B cell (primary cell): ENCODE measurements at regions not wholly inside any gene's neighbourhood (a gene's known extent, or its start where the extent isn't known, plus 50 kb on each side); places are given as distances from the start of the nearest gene placed in this dataset.
"Not testable (repeated sequence)": the region's sequence is repeated elsewhere in the genome, so short reads cannot be mapped to it uniquely, and the experiment has no call there.

Experiments
- ATAC-seq: fragments of 200-7000 bp; cut with Tn5 transposase; one replicate; pipeline ENCODE4 v1.10.0; 2021; ENCODE audit warnings: low read depth, mild to moderate bottlenecking, moderate number of reproducible peaks, moderate library complexity
- CTCF ChIA-PET: fragments of 350-600 bp; sonication (Branson Sonifier 250); formaldehyde crosslinking; loops from one replicate; lab custom pipeline; 2021; ENCODE audit warnings: antibody characterized with exemption, inconsistent platforms; lab: Charles Lee
- POLR2A ChIA-PET: fragments of 350-600 bp; sonication (Branson Sonifier 250); formaldehyde crosslinking; loops from one replicate; lab custom pipeline; 2021; ENCODE audit warnings: antibody characterized with exemption; lab: Charles Lee
- DNase-seq: peaks from one replicate; pipeline ENCODE4 v3.0.0; 2013
- H2AFZ ChIP-seq: 2 replicates; pipeline ENCODE4 v1.6.1; 2012; ENCODE audit warnings: mild to moderate bottlenecking, low read depth, low read length; ENCODE audit not compliant: insufficient read depth, poor library complexity, severe bottlenecking
- H3K27ac ChIP-seq, 2 donors: 1 replicate in 1 of 2; 2 replicates in 1 of 2; pipeline ENCODE4 v1.5.1; 2012 to 2013; ENCODE audit warnings: low read length in 2 of 2, mild to moderate bottlenecking in 2 of 2, moderate library complexity in 1 of 2
- H3K27me3 ChIP-seq, 4 experiments: fragments of 200-600 bp in 1 of 4; sonication (generic) in 1 of 4; replicated peaks in 1 of 4; 1 replicate in 2 of 4; 2 replicates in 2 of 4; pipeline versions ENCODE4 v1.6.1 to v1.7.0; 2013 to 2016; ENCODE audit warnings: low read length in 3 of 4, mild to moderate bottlenecking in 2 of 4, mixed read lengths in 1 of 4, moderate library complexity in 1 of 4; ENCODE audit not compliant: insufficient read depth in 4 of 4, control insufficient read depth in 3 of 4; ENCODE audit errors: control extremely low read depth in 1 of 4
- H3K36me3 ChIP-seq, 2 experiments: replicated peaks in 1 of 2; 1 replicate in 1 of 2; 2 replicates in 1 of 2; pipeline versions ENCODE4 v1.6.1 to v1.7.1; 2013; ENCODE audit warnings: low read length in 1 of 2; ENCODE audit not compliant: insufficient read depth in 2 of 2, control insufficient read depth in 1 of 2; ENCODE audit errors: control extremely low read depth in 1 of 2, extremely low read depth in 1 of 2
- H3K4me1 ChIP-seq, 2 donors: fragments of 200-600 bp in 1 of 2; sonication (generic) in 1 of 2; 1 replicate in 1 of 2; 2 replicates in 1 of 2; pipeline versions ENCODE4 v1.5.1 to v1.6.1; 2013 to 2017; ENCODE audit warnings: low read length in 2 of 2; ENCODE audit not compliant: control insufficient read depth in 2 of 2, insufficient read depth in 2 of 2
- H3K4me2 ChIP-seq: replicated peaks from 2 replicates; pipeline ENCODE3; 2012; ENCODE audit warnings: mild to moderate bottlenecking, low read depth, low read length; ENCODE audit not compliant: poor library complexity, severe bottlenecking
- H3K4me3 ChIP-seq, 5 experiments: fragments of 200-600 bp in 1 of 5; sonication (generic) in 1 of 5; 1 replicate in 3 of 5; 2 replicates in 2 of 5; pipeline versions ENCODE4 v1.5.1 to v1.7.0; 2011 to 2016; ENCODE audit warnings: low read length in 4 of 5, mild to moderate bottlenecking in 4 of 5, low read depth in 2 of 5, control low read depth in 1 of 5, moderate library complexity in 1 of 5; ENCODE audit not compliant: insufficient read depth in 1 of 5; ENCODE audit errors: control extremely low read depth in 1 of 5, extremely low read depth in 1 of 5
- H3K79me2 ChIP-seq: fragments of 200-600 bp; sonication (generic); one replicate; pipeline ENCODE4 v1.6.0; 2016; ENCODE audit warnings: low read length; ENCODE audit not compliant: control insufficient read depth, insufficient read depth
- H3K9ac ChIP-seq: fragments of 200-600 bp; sonication (generic); 2 replicates; pipeline ENCODE4 v1.6.1; 2017; ENCODE audit warnings: mild to moderate bottlenecking, low read length, moderate library complexity
- H3K9me3 ChIP-seq, 3 donors: one replicate each; pipeline versions ENCODE4 v1.6.1 to v1.7.1; 2013; ENCODE audit warnings: low read length in 2 of 3; ENCODE audit not compliant: control insufficient read depth in 2 of 3, insufficient read depth in 1 of 3; ENCODE audit errors: control extremely low read depth in 1 of 3
- H4K20me1 ChIP-seq: 2 replicates; pipeline ENCODE4 v1.6.0; 2012; ENCODE audit warnings: mild to moderate bottlenecking, low read length; ENCODE audit not compliant: insufficient read depth, control insufficient read depth, poor library complexity, severe bottlenecking
- H3K27ac Mint-ChIP-seq: one replicate; pipeline ENCODE4 v1.8.0; 2021; ENCODE audit warnings: mixed read lengths
- H3K27me3 Mint-ChIP-seq: one replicate; pipeline ENCODE4 v1.8.0; 2021; ENCODE audit warnings: mixed read lengths
- H3K4me1 Mint-ChIP-seq: one replicate; pipeline ENCODE4 v1.8.0; 2021; ENCODE audit warnings: mixed read lengths
- H3K4me3 Mint-ChIP-seq: one replicate; pipeline ENCODE4 v1.8.0; 2021; ENCODE audit warnings: mixed read lengths
- H3K9me3 Mint-ChIP-seq: one replicate; pipeline ENCODE4 v1.8.0; 2022; ENCODE audit warnings: mixed read lengths; ENCODE audit not compliant: insufficient read depth
- EZH2 ChIP-seq: IDR thresholded peaks from 2 replicates; pipeline ENCODE4 v1.6.1; 2012; ENCODE audit warnings: borderline replicate concordance, low read depth, mild to moderate bottlenecking, moderate library complexity, low read length; ENCODE audit not compliant: insufficient read depth, poor library complexity, severe bottlenecking
- WGBS: methylation state at CpG from one replicate; pipeline ENCODE4 v1.1.5; 2013; ENCODE audit warnings: missing lambda C conversion rate; ENCODE audit not compliant: insufficient coverage; 5-methylcytosine and 5-hydroxymethylcytosine counted together
- intact Hi-C: fragments of 100-400 bp; cut with micrococcal nuclease; formaldehyde crosslinking; loops from one replicate; pipeline ENCODE4 v1.10.0; 2022
- TF ChIP-seq, protein P1 (sequence below): fragments of 200-600 bp; IDR thresholded peaks from one replicate; pipeline ENCODE4 v1.8.0; 2022; ENCODE audit warnings: antibody characterized with exemption, mild to moderate bottlenecking

DNA sequence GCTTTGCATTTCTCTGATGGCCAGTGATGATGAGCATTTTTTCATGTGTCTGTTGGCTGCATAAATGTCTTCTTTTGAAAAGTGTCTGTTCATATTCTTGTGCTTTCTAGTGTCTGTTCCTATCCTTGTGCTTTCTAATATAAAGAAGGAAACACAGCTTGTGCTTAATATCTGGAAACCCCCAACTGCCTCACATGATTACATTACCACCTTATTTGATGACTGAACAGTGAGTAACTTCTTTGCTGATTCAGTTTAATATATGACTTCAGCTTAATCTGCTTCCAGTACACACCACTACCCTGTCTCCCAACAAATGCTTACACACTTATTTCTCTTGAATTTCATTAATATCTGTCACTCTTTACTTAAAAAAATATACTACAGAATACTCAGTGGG lies 835.1 kb downstream of the EDEM1 start:
- DNase-seq (no peak), ATAC-seq (no peak)
- POLR2A ChIA-PET = no interaction called here
- CTCF ChIA-PET = no interaction called here
- Histone ChIP-seq H4K20me1 (no peaks in the 10 kb centered on the region), H2AFZ (no peak overlapping the region), H3K27ac (no peak overlapping the region), H3K4me3 (no peak overlapping the region), H3K36me3 (no peaks in the 10 kb centered on the region), H3K9me3 (no peaks in the 10 kb centered on the region), H3K4me1 (no peaks in the 10 kb centered on the region), H3K9ac (no peak overlapping the region), H3K4me2 (no peak overlapping the region), H3K27me3 (no peaks in the 10 kb centered on the region), H3K79me2 (no peaks in the 10 kb centered on the region)
- Mint-ChIP-seq H3K4me3 (no peak overlapping the region), H3K27ac (no peak overlapping the region), H3K27me3 (no peaks in the 10 kb centered on the region), H3K4me1 (no peaks in the 10 kb centered on the region), H3K9me3 (peaks cover 8% of the 10 kb centered on the region)
- TF ChIP-seq EZH2 = no peak
- TF ChIP-seq, protein P1, sequence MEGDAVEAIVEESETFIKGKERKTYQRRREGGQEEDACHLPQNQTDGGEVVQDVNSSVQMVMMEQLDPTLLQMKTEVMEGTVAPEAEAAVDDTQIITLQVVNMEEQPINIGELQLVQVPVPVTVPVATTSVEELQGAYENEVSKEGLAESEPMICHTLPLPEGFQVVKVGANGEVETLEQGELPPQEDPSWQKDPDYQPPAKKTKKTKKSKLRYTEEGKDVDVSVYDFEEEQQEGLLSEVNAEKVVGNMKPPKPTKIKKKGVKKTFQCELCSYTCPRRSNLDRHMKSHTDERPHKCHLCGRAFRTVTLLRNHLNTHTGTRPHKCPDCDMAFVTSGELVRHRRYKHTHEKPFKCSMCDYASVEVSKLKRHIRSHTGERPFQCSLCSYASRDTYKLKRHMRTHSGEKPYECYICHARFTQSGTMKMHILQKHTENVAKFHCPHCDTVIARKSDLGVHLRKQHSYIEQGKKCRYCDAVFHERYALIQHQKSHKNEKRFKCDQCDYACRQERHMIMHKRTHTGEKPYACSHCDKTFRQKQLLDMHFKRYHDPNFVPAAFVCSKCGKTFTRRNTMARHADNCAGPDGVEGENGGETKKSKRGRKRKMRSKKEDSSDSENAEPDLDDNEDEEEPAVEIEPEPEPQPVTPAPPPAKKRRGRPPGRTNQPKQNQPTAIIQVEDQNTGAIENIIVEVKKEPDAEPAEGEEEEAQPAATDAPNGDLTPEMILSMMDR = no peak
- intact Hi-C loops = no loop called here

DNA sequence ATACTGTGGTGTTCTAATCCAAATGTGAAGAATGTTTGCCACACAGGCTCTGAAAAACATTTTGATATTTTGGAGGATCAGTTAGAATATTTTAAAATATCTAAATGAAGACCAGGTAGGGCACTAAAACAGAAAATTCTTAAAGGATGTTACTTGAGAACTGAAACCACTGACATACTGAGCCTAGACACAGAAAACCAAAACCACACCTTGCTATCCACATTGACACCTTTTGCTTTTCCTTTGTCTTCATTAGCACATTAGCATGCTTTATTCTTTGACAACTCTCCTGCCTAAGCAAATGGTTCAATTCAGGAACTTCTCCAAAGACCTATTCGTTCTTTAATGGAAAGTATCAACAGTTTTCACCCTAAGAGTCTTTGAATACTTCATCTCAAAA lies 835.9 kb upstream of the GRM7 start:
- POLR2A ChIA-PET = no interaction called here
- CTCF ChIA-PET = no interaction called here
- WGBS = no CpG with 5 or more reads among the region's 1 CpG

DNA sequence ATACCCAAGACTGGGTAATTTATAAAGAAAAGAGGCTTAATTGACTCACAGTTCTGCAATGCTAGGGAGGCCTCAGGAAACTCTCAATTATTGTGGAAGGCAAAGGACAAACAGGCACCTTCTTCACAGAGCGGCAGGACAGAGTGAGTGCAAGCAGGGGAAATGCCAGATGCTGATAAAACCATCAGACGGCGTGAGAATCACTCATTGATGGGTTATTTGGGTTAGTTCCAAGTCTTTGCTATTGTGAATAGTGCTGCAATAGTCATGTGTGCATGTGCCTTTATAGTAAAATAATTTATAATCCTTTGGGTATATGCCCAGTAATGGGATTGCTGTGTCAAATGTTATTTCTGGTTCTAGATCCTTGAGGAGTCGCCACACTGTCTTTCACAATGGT lies 830.3 kb upstream of the GRM7 start:
- peaks cover 14% of the 10 kb centered on the region for H3K9me3 Mint-ChIP-seq
- H3K36me3 ChIP-seq, H3K4me3 ChIP-seq, H3K79me2 ChIP-seq, H3K27me3 Mint-ChIP-seq, H3K27ac ChIP-seq, H3K4me2 ChIP-seq, H3K9ac ChIP-seq, intact Hi-C loops, H4K20me1 ChIP-seq, POLR2A ChIA-PET, DNase-seq, H3K4me3 Mint-ChIP-seq, H3K27me3 ChIP-seq, CTCF ChIA-PET, H3K4me1 Mint-ChIP-seq, ATAC-seq, H2AFZ ChIP-seq, H3K9me3 ChIP-seq, H3K4me1 ChIP-seq, H3K27ac Mint-ChIP-seq: not testable (repeated sequence)
- WGBS = 94% methylated on average over 2 of the region's 4 CpGs

More for the DNA sequence above, 835.9 kb upstream of the GRM7 start:
- Histone ChIP-seq H3K4me1 (no peaks in the 10 kb centered on the region), H3K27me3 (no peaks in the 10 kb centered on the region), H3K27ac (no peak overlapping the region), H3K4me2 (no peak overlapping the region), H3K9me3 (peaks cover 0 to 6% (median 0%) of the 10 kb centered on the region in 3 donors), H3K79me2 (no peaks in the 10 kb centered on the region), H2AFZ (no peak overlapping the region), H3K9ac (no peak overlapping the region), H3K36me3 (no peaks in the 10 kb centered on the region), H3K4me3 (no peak overlapping the region), H4K20me1 (no peaks in the 10 kb centered on the region)
- Mint-ChIP-seq H3K27ac (no peak overlapping the region), H3K4me1 (no peaks in the 10 kb centered on the region), H3K4me3 (no peak overlapping the region), H3K27me3 (no peaks in the 10 kb centered on the region), H3K9me3 (peaks cover 8% of the 10 kb centered on the region)
- no peak for DNase-seq
- intact Hi-C loops = no loop called here
- ATAC-seq = no peak
- no peak for TF ChIP-seq EZH2
- TF ChIP-seq, protein P1 = no peak
